ENCODE measurements at regions not wholly inside any gene's neighbourhood (a gene's known extent, or its start where the extent isn't known, plus 50 kb on each side); places are given as distances from the start of the nearest gene placed in this dataset.
"Not testable (repeated sequence)": the region's sequence is repeated elsewhere in the genome, so short reads cannot be mapped to it uniquely, and the experiment has no call there.

GRCh38 chr3:147699175-147699838 lies 290.1 kb downstream of the ZIC1 start:
- Histone ChIP-seq H3K9me3 (ENCODE audit: control insufficient read depth in 2 of 2, low read length in 2 of 2) (no peaks in the 10 kb centered on the region), H3K27me3 (ENCODE audit: control insufficient read depth in 2 of 2, insufficient read depth in 2 of 2, low read length in 2 of 2) (no peaks in the 10 kb centered on the region), H3K4me3 (ENCODE audit: low read length in 2 of 2) (no peak overlapping the region), H3K27ac (ENCODE audit: low read depth in 2 of 2, low read length in 2 of 2) (no peak overlapping the region), H3K36me3 (ENCODE audit: control insufficient read depth in 2 of 2, insufficient read depth in 2 of 2, low read length in 2 of 2) (no peaks in the 10 kb centered on the region), H3K4me1 (ENCODE audit: control insufficient read depth in 2 of 2, insufficient read depth in 2 of 2, low read length in 2 of 2) (no peaks in the 10 kb centered on the region), H3K9ac (ENCODE audit: low read depth in 1 of 2, low read length in 2 of 2) (no peak overlapping the region)

GRCh38 chr3:147701195-147701594 lies 292.0 kb downstream of the ZIC1 start:
- no peaks in the 10 kb centered on the region for H3K27me3 ChIP-seq (ENCODE audit: control insufficient read depth in 2 of 2, insufficient read depth in 2 of 2, low read length in 2 of 2)
- no peak overlapping the region for H3K9ac ChIP-seq (ENCODE audit: low read depth in 1 of 2, low read length in 2 of 2)
- H3K9me3 ChIP-seq (ENCODE audit: control insufficient read depth in 2 of 2, low read length in 2 of 2) = no peaks in the 10 kb centered on the region
- H3K27ac ChIP-seq (ENCODE audit: low read depth in 2 of 2, low read length in 2 of 2) = no peak overlapping the region
- H3K4me1 ChIP-seq (ENCODE audit: control insufficient read depth in 2 of 2, insufficient read depth in 2 of 2, low read length in 2 of 2) = no peaks in the 10 kb centered on the region
- H3K36me3 ChIP-seq (ENCODE audit: control insufficient read depth in 2 of 2, insufficient read depth in 2 of 2, low read length in 2 of 2) = no peaks in the 10 kb centered on the region
- no peak overlapping the region for H3K4me3 ChIP-seq (ENCODE audit: low read length in 2 of 2)

GRCh38 chr3:147702509-147702908 lies 293.3 kb downstream of the ZIC1 start:
- Histone ChIP-seq H3K9ac (ENCODE audit: low read depth in 1 of 2, low read length in 2 of 2) (no peak overlapping the region), H3K27ac (ENCODE audit: low read depth in 2 of 2, low read length in 2 of 2) (no peak overlapping the region), H3K4me3 (ENCODE audit: low read length in 2 of 2) (no peak overlapping the region), H3K36me3 (ENCODE audit: control insufficient read depth in 2 of 2, insufficient read depth in 2 of 2, low read length in 2 of 2) (no peaks in the 10 kb centered on the region), H3K27me3 (ENCODE audit: control insufficient read depth in 2 of 2, insufficient read depth in 2 of 2, low read length in 2 of 2) (no peaks in the 10 kb centered on the region), H3K4me1 (ENCODE audit: control insufficient read depth in 2 of 2, insufficient read depth in 2 of 2, low read length in 2 of 2) (no peaks in the 10 kb centered on the region), H3K9me3 (ENCODE audit: control insufficient read depth in 2 of 2, low read length in 2 of 2) (no peaks in the 10 kb centered on the region)

DNA sequence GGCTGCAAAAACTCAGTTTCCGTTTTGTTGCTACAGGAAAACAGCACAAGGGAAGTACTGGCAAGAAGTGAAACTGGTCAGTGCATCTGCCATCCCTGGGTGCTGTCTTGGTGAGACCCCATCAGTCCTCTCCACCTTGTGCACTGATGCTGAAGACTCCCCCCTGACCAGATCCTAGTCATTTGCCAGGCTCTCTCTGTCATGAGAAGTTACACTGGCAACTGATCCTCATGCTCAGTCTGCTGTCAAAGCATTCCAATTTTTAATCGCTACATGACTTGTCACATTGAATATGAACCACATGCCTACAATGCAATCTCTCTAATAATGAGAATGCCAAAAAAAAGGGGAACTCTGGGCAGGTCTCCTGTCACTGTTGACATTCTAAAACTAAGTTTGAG lies 296.5 kb downstream of the ZIC1 start:
- Histone ChIP-seq H3K9ac (ENCODE audit: low read depth in 1 of 2, low read length in 2 of 2) (no peak overlapping the region), H3K36me3 (ENCODE audit: control insufficient read depth in 2 of 2, insufficient read depth in 2 of 2, low read length in 2 of 2) (no peaks in the 10 kb centered on the region), H3K27me3 (ENCODE audit: control insufficient read depth in 2 of 2, insufficient read depth in 2 of 2, low read length in 2 of 2) (no peaks in the 10 kb centered on the region), H3K4me3 (ENCODE audit: low read length in 2 of 2) (no peak overlapping the region), H3K4me1 (ENCODE audit: control insufficient read depth in 2 of 2, insufficient read depth in 2 of 2, low read length in 2 of 2) (no peaks in the 10 kb centered on the region), H3K9me3 (ENCODE audit: control insufficient read depth in 2 of 2, low read length in 2 of 2) (no peaks in the 10 kb centered on the region), H3K27ac (ENCODE audit: low read depth in 2 of 2, low read length in 2 of 2) (no peak overlapping the region)

- not testable (repeated sequence) for H3K9me3 ChIP-seq (ENCODE audit: control insufficient read depth in 2 of 2, low read length in 2 of 2); H3K4me3 ChIP-seq (ENCODE audit: low read length in 2 of 2); H3K27ac ChIP-seq (ENCODE audit: low read depth in 2 of 2, low read length in 2 of 2); H3K9ac ChIP-seq (ENCODE audit: low read depth in 1 of 2, low read length in 2 of 2); H3K27me3 ChIP-seq (ENCODE audit: control insufficient read depth in 2 of 2, insufficient read depth in 2 of 2, low read length in 2 of 2); H3K36me3 ChIP-seq (ENCODE audit: control insufficient read depth in 2 of 2, insufficient read depth in 2 of 2, low read length in 2 of 2); H3K4me1 ChIP-seq (ENCODE audit: control insufficient read depth in 2 of 2, insufficient read depth in 2 of 2, low read length in 2 of 2)
Observed at GRCh38 chr3:147710753-147711152, 301.6 kb downstream of the ZIC1 start.

GRCh38 chr3:147712357-147712756 lies 303.2 kb downstream of the ZIC1 start:
- Histone ChIP-seq H3K9ac (ENCODE audit: low read depth in 1 of 2, low read length in 2 of 2) (no peak overlapping the region), H3K27ac (ENCODE audit: low read depth in 2 of 2, low read length in 2 of 2) (no peak overlapping the region), H3K4me1 (ENCODE audit: control insufficient read depth in 2 of 2, insufficient read depth in 2 of 2, low read length in 2 of 2) (no peaks in the 10 kb centered on the region), H3K36me3 (ENCODE audit: control insufficient read depth in 2 of 2, insufficient read depth in 2 of 2, low read length in 2 of 2) (no peaks in the 10 kb centered on the region), H3K9me3 (ENCODE audit: control insufficient read depth in 2 of 2, low read length in 2 of 2) (no peaks in the 10 kb centered on the region), H3K27me3 (ENCODE audit: control insufficient read depth in 2 of 2, insufficient read depth in 2 of 2, low read length in 2 of 2) (no peaks in the 10 kb centered on the region), H3K4me3 (ENCODE audit: low read length in 2 of 2) (no peak overlapping the region)

DNA sequence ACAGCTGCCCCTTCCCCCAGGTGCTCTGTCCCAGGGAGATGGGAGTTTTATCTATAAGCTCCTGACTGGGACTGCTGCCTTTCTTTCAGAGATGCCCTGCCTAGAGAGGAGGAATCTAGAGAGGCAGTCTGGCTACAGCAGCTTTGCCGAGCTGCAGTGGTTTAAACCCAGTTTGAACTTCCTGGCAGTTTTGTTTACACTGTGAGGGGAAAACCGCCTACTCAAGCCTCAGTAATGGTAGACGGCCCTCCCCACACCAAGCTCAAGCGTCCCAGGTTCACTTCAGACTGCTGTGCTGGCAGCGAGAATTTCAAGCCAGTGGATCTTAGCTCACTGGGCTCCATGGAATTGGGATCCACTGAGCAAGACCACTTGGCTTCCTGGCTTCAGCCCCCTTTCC lies 303.6 kb downstream of the ZIC1 start:
- not testable (repeated sequence) for H3K27me3 ChIP-seq (ENCODE audit: control insufficient read depth in 2 of 2, insufficient read depth in 2 of 2, low read length in 2 of 2); H3K4me1 ChIP-seq (ENCODE audit: control insufficient read depth in 2 of 2, insufficient read depth in 2 of 2, low read length in 2 of 2); H3K27ac ChIP-seq (ENCODE audit: low read depth in 2 of 2, low read length in 2 of 2); H3K36me3 ChIP-seq (ENCODE audit: control insufficient read depth in 2 of 2, insufficient read depth in 2 of 2, low read length in 2 of 2); H3K9ac ChIP-seq (ENCODE audit: low read depth in 1 of 2, low read length in 2 of 2); H3K9me3 ChIP-seq (ENCODE audit: control insufficient read depth in 2 of 2, low read length in 2 of 2); H3K4me3 ChIP-seq (ENCODE audit: low read length in 2 of 2)

DNA sequence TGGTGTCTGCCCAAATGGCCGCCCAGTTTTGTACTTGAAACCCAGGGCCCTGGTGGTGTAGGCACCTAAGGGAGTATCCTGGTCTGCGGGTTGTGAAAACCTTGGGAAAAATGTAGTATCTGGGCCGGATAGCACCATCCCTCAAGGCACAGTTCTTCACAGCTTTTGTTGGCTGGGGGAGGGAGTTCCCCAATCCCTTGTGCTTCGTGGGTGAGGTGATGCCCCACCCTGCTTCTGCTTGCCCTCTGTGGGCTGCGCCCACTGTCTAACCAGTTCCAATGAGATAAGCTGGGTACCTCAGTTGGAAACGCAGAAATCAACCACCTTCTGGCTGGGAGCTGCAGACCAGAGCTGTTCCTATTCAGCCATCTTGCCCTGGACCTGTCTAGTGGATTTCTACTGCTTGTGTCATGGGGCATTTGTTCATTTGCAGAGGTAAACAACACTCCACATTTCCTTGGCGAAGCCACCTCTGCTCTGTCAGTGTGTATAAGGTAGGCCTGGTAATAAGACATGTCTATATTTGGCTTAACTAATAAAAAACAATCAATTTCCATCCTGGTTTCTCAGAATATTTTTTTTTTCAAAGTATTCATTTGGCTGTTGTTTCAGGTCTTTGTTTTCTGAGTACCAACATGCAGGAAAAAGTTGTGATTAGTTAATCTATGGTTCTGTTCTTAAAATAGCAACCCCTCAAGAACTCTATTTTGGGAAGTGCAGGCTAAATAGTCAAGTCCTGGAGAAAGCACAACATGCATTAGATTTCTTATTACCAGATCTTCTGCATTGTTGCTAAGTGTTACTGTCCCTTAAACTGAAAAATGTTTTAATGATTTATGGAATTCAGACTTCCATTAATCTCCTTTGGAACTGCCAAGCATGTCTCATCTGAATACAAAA lies 304.3 kb downstream of the ZIC1 start:
- Histone ChIP-seq H3K36me3 (ENCODE audit: control insufficient read depth in 2 of 2, insufficient read depth in 2 of 2, low read length in 2 of 2) (no peaks in the 10 kb centered on the region), H3K27ac (ENCODE audit: low read depth in 2 of 2, low read length in 2 of 2) (no peak overlapping the region), H3K9ac (ENCODE audit: low read depth in 1 of 2, low read length in 2 of 2) (no peak overlapping the region), H3K27me3 (ENCODE audit: control insufficient read depth in 2 of 2, insufficient read depth in 2 of 2, low read length in 2 of 2) (no peaks in the 10 kb centered on the region), H3K4me3 (ENCODE audit: low read length in 2 of 2) (no peak overlapping the region), H3K9me3 (ENCODE audit: control insufficient read depth in 2 of 2, low read length in 2 of 2) (no peaks in the 10 kb centered on the region), H3K4me1 (ENCODE audit: control insufficient read depth in 2 of 2, insufficient read depth in 2 of 2, low read length in 2 of 2) (no peaks in the 10 kb centered on the region)

- Histone ChIP-seq H3K9ac (ENCODE audit: low read depth in 1 of 2, low read length in 2 of 2) (no peak overlapping the region), H3K36me3 (ENCODE audit: control insufficient read depth in 2 of 2, insufficient read depth in 2 of 2, low read length in 2 of 2) (no peaks in the 10 kb centered on the region), H3K4me3 (ENCODE audit: low read length in 2 of 2) (no peak overlapping the region), H3K9me3 (ENCODE audit: control insufficient read depth in 2 of 2, low read length in 2 of 2) (no peaks in the 10 kb centered on the region), H3K27ac (ENCODE audit: low read depth in 2 of 2, low read length in 2 of 2) (no peak overlapping the region), H3K4me1 (ENCODE audit: control insufficient read depth in 2 of 2, insufficient read depth in 2 of 2, low read length in 2 of 2) (no peaks in the 10 kb centered on the region), H3K27me3 (ENCODE audit: control insufficient read depth in 2 of 2, insufficient read depth in 2 of 2, low read length in 2 of 2) (no peaks in the 10 kb centered on the region)
Observed at GRCh38 chr3:147729641-147730040, 320.5 kb downstream of the ZIC1 start.

- Histone ChIP-seq H3K9me3 (ENCODE audit: control insufficient read depth in 2 of 2, low read length in 2 of 2) (no peaks in the 10 kb centered on the region), H3K4me1 (ENCODE audit: control insufficient read depth in 2 of 2, insufficient read depth in 2 of 2, low read length in 2 of 2) (no peaks in the 10 kb centered on the region), H3K27me3 (ENCODE audit: control insufficient read depth in 2 of 2, insufficient read depth in 2 of 2, low read length in 2 of 2) (no peaks in the 10 kb centered on the region), H3K4me3 (ENCODE audit: low read length in 2 of 2) (no peak overlapping the region), H3K36me3 (ENCODE audit: control insufficient read depth in 2 of 2, insufficient read depth in 2 of 2, low read length in 2 of 2) (no peaks in the 10 kb centered on the region), H3K27ac (ENCODE audit: low read depth in 2 of 2, low read length in 2 of 2) (no peak overlapping the region), H3K9ac (ENCODE audit: low read depth in 1 of 2, low read length in 2 of 2) (no peak overlapping the region)
Observed at GRCh38 chr3:147730284-147730683, 321.1 kb downstream of the ZIC1 start.

Data from mucosa of rectum (tissue), 2 donors.